KMS-11 (cell line): ENCODE measurements at regions not wholly inside any gene's neighbourhood (a gene's known extent, or its start where the extent isn't known, plus 50 kb on each side); places are given as distances from the start of the nearest gene placed in this dataset.
"Not testable (repeated sequence)": the region's sequence is repeated elsewhere in the genome, so short reads cannot be mapped to it uniquely, and the experiment has no call there.

Experiments used
- H2AFZ ChIP-seq: fragments of 200-600 bp; sonication (generic); 2 replicates; pipeline ENCODE4 v1.6.1; 2016; ENCODE audit warnings: antibody characterized with exemption, mixed run types, low read depth
- H3K27ac ChIP-seq: fragments of 200-600 bp; sonication (generic); 2 replicates; pipeline ENCODE4 v1.6.1; 2016; ENCODE audit warnings: mild to moderate bottlenecking, mixed run types
- H3K27me3 ChIP-seq: fragments of 200-600 bp; sonication (generic); 2 replicates; pipeline ENCODE4 v1.6.1; 2017; ENCODE audit warnings: mild to moderate bottlenecking, low read depth, mixed run types, moderate library complexity; ENCODE audit not compliant: insufficient read depth
- H3K36me3 ChIP-seq: fragments of 200-600 bp; sonication (generic); 2 replicates; pipeline ENCODE4 v1.6.1; 2017; ENCODE audit warnings: mild to moderate bottlenecking, mixed run types; ENCODE audit not compliant: insufficient read depth
- H3K4me1 ChIP-seq: fragments of 200-600 bp; sonication (generic); 2 replicates; pipeline ENCODE4 v1.6.1; 2016; ENCODE audit warnings: mild to moderate bottlenecking, low read depth, mixed run types; ENCODE audit not compliant: poor library complexity, severe bottlenecking
- H3K4me2 ChIP-seq: fragments of 200-600 bp; sonication (generic); 2 replicates; pipeline ENCODE4 v1.7.0; 2016; ENCODE audit warnings: mild to moderate bottlenecking, mixed run types
- H3K4me3 ChIP-seq: fragments of 200-600 bp; sonication (generic); IDR thresholded peaks from 2 replicates; pipeline ENCODE4 v1.6.1; 2017; ENCODE audit warnings: low read depth, low read length, mixed read lengths; ENCODE audit not compliant: insufficient read depth
- H3K79me2 ChIP-seq: fragments of 200-600 bp; sonication (generic); 2 replicates; pipeline ENCODE4 v1.6.1; 2016; ENCODE audit warnings: low read depth, mixed run types; ENCODE audit not compliant: insufficient read depth
- H3K9ac ChIP-seq: fragments of 200-600 bp; sonication (generic); 2 replicates; pipeline ENCODE4 v1.6.1; 2016; ENCODE audit warnings: mild to moderate bottlenecking, mixed run types
- H4K20me1 ChIP-seq: fragments of 200-600 bp; sonication (generic); 2 replicates; pipeline ENCODE4 v1.6.1; 2016; ENCODE audit warnings: mild to moderate bottlenecking, mixed run types; ENCODE audit not compliant: insufficient read depth
- TF ChIP-seq, protein P1 (sequence below): fragments of 200-600 bp; sonication (generic); conservative IDR thresholded peaks from 2 replicates; pipeline ENCODE4 v1.6.1; 2017; ENCODE audit warnings: low read depth, mild to moderate bottlenecking, antibody characterized with exemption, low read length, moderate library complexity, mixed read lengths

DNA sequence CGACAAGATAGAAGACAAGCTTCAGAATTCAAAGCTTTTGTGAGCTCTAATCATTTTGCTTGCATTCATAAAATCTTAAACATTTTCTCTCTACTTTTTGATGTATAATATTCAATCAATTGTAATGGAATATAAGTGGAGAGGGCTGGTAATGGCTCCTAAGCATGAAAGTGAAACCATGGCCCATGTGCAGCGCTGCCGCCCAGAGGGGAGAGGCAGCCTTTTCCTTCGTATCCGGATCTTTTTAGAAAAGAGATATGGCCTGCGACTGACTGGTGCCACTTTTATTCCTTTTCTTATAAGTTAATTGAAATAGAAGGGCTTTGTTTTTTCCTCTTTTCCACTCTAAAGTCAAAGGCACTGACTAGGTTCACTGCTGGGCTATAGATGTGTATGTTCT is 655.2 kb downstream of the TTLL7 start:
- H3K4me3 ChIP-seq, H4K20me1 ChIP-seq, H3K27ac ChIP-seq, H3K36me3 ChIP-seq, H2AFZ ChIP-seq, H3K9ac ChIP-seq, H3K27me3 ChIP-seq, H3K4me2 ChIP-seq, H3K4me1 ChIP-seq, H3K79me2 ChIP-seq: not testable (repeated sequence)

DNA sequence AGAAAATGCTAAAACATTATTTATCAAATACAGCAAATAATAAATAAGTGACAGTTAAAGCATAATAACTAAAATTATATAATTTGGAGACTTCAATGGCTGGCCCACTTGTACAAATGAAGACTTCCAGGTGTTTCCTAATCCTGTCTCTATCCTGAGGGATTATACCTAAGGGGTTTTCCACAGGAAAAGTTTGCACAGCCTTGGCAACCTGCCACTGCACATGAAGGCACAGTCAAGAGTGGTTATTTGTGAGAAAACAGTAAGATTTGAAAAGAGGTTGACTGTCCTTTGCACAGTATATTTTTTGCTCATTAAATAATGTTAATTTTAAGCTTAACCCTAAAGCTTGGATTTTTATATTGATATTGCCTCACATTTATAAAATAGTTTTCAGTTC is 655.9 kb downstream of the TTLL7 start:
- not testable (repeated sequence) for H3K9ac ChIP-seq, H3K4me2 ChIP-seq, H4K20me1 ChIP-seq, H3K79me2 ChIP-seq, H3K36me3 ChIP-seq, H2AFZ ChIP-seq, H3K27ac ChIP-seq, H3K4me1 ChIP-seq, H3K27me3 ChIP-seq, H3K4me3 ChIP-seq

DNA sequence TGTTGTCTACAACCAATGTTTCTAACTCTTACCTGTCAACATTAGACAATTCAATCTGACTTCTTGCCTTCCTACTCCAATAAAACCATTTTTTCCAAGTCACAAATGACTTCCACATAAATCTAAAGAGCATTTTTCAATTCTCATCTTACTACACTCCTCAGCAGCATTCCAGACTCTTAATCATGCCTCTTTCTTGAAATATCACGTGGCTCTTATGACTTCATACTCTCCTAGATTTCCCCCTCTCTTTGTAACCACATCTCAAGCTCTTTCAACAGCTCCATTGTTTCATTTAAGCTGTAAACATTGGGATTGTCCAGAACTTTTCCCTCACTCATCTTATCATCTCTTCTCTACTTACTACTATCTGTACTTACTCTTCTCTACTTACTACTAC is 666.6 kb downstream of the TTLL7 start:
- H4K20me1 ChIP-seq = not testable (repeated sequence)

DNA sequence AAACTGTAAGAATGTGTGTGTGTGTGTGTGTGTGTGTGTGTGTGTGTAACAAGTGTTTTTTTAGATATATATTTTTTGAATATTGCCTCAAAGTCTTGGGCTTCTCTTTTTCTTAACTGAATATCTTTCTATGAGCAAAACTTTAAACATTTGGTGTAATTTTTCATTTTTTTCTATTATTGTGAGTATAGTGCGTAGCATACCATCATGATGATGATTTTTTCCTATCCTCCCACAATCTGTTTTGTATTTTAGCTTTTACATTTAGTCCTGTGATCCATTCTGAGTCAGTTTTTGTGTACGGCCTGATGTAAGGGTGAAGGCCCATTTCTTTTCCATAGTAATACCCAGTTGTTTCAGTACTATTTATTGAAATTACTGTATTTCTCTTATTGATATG is 680.6 kb downstream of the TTLL7 start:
- Histone ChIP-seq H3K27ac (no peak overlapping the region), H3K9ac (no peak overlapping the region), H3K4me3 (no peak overlapping the region), H3K4me1 (no peaks in the 10 kb centered on the region), H3K79me2 (no peaks in the 10 kb centered on the region), H3K4me2 (no peak overlapping the region), H2AFZ (no peak overlapping the region), H4K20me1 (no peaks in the 10 kb centered on the region), H3K27me3 (no peaks in the 10 kb centered on the region), H3K36me3 (no peaks in the 10 kb centered on the region)
- TF ChIP-seq, protein P1, sequence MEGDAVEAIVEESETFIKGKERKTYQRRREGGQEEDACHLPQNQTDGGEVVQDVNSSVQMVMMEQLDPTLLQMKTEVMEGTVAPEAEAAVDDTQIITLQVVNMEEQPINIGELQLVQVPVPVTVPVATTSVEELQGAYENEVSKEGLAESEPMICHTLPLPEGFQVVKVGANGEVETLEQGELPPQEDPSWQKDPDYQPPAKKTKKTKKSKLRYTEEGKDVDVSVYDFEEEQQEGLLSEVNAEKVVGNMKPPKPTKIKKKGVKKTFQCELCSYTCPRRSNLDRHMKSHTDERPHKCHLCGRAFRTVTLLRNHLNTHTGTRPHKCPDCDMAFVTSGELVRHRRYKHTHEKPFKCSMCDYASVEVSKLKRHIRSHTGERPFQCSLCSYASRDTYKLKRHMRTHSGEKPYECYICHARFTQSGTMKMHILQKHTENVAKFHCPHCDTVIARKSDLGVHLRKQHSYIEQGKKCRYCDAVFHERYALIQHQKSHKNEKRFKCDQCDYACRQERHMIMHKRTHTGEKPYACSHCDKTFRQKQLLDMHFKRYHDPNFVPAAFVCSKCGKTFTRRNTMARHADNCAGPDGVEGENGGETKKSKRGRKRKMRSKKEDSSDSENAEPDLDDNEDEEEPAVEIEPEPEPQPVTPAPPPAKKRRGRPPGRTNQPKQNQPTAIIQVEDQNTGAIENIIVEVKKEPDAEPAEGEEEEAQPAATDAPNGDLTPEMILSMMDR = no peak

More for the DNA sequence above, 666.6 kb downstream of the TTLL7 start:
- H3K4me3 ChIP-seq, H3K4me2 ChIP-seq, H3K9ac ChIP-seq, H3K27ac ChIP-seq, H3K79me2 ChIP-seq, H3K36me3 ChIP-seq, H3K4me1 ChIP-seq, H3K27me3 ChIP-seq, H2AFZ ChIP-seq: not testable (repeated sequence)

DNA sequence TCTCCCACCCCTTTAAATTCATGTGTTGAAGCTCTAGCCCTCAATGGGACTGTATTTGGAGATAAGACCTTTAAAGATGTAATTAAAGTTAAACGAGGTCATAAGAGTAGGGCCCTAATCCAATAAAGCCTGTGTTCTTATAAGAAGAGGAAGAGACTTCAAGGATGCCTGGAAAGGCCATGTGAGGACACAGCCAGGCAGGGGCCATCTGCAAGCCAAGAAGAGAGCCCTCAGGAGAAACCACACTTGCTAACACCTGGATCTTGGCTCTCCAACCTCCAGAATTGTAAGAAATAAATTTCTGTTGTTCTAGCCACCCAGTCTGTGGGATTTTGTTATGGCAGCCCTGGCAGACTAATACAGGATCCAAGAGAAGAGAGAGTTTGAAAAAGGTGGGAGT is 683.5 kb downstream of the TTLL7 start:
- not testable (repeated sequence) for H4K20me1 ChIP-seq, H3K9ac ChIP-seq, H3K79me2 ChIP-seq, H3K36me3 ChIP-seq, H2AFZ ChIP-seq, H3K27me3 ChIP-seq, H3K4me3 ChIP-seq, H3K4me1 ChIP-seq, H3K27ac ChIP-seq, H3K4me2 ChIP-seq

DNA sequence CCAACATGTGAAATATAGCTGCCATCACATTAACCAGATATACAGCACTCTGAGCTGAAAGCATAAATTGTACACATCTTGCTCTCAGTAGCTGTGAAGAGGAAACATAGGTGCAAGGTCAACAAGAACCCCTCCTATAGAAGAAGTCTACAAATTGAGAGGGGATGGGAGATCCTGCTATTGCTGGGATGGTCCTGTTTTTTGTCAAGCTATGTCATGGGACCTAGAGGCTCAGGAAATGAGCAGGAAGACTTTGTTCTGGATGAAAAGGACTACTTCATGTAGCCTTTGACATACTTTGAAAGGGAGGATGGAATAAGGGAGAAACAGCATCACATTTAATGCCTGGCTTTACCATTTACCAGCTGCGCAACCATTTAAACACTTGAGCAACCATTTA is 688.8 kb downstream of the TTLL7 start:
- H3K4me3 ChIP-seq, H3K9ac ChIP-seq, H3K4me2 ChIP-seq, H4K20me1 ChIP-seq, H3K79me2 ChIP-seq, H3K27ac ChIP-seq, H3K4me1 ChIP-seq, H3K27me3 ChIP-seq, H3K36me3 ChIP-seq, H2AFZ ChIP-seq: not testable (repeated sequence)

DNA sequence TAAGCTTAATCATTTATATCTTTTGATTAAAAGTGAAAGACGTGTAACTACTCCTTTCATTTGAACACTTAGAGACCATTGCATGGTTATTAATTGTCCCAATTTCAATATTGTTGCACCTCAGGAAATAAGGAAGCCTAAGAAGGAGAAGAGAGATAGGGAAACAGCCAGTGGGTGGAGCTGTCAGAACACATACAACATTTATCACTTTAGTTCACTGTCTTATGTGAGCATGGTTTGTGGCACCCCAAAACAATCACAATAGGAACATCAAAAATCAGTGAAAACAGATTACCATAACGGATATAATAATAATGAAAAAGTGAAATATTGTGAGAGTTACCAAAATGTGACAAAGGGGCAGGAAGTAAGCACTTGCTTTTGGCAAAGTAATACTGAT is 689.9 kb downstream of the TTLL7 start:
- not testable (repeated sequence) for H3K27ac ChIP-seq, H3K9ac ChIP-seq, H3K27me3 ChIP-seq, H3K4me1 ChIP-seq, H2AFZ ChIP-seq, H3K4me2 ChIP-seq, H3K79me2 ChIP-seq, H4K20me1 ChIP-seq, H3K4me3 ChIP-seq, H3K36me3 ChIP-seq

DNA sequence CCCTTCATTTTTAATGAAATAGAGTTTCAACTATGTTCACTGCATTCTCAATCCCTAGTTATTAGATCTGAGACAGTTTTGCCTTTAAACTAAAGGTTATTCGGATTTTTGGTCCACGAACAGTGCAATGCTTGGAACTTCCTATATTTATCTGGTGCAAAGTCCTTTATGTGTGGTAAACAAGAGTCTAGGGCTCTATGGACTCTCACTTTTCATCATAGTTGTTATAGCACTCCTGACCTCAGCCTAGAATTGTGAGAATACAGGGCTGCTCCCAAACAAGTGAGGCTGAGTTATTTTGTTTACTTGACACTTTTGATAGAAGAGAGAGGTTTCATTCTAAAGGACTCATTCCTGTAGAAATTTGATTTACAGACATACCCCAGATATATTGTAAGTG is 692.1 kb downstream of the TTLL7 start:
- H3K79me2 ChIP-seq, H3K4me2 ChIP-seq, H4K20me1 ChIP-seq, H3K27me3 ChIP-seq, H3K4me3 ChIP-seq, H3K27ac ChIP-seq, H3K36me3 ChIP-seq, H3K4me1 ChIP-seq, H2AFZ ChIP-seq, H3K9ac ChIP-seq: not testable (repeated sequence)

DNA sequence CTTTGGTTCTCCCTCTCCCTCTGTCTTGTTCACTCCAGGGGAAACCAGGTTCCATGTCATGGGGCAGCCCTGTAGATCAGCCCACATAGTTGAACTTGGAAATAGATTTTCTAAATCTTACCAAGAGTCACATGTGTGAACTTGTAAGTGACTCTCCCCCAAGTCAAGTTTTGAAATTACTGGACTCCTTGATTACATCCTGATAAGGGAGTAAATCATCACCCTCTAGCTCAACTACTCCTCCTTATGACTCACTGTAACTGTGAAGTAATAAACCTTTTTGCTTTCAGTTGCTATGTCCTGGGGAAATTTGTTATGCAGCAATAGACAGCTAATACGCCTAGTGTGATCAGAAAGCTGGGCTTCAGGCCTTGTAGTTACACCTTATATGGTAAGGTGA is 703.3 kb downstream of the TTLL7 start:
- not testable (repeated sequence) for H3K9ac ChIP-seq, H4K20me1 ChIP-seq, H3K27me3 ChIP-seq, H3K4me1 ChIP-seq, H3K4me2 ChIP-seq, H3K27ac ChIP-seq, H2AFZ ChIP-seq, H3K79me2 ChIP-seq, H3K36me3 ChIP-seq, H3K4me3 ChIP-seq

DNA sequence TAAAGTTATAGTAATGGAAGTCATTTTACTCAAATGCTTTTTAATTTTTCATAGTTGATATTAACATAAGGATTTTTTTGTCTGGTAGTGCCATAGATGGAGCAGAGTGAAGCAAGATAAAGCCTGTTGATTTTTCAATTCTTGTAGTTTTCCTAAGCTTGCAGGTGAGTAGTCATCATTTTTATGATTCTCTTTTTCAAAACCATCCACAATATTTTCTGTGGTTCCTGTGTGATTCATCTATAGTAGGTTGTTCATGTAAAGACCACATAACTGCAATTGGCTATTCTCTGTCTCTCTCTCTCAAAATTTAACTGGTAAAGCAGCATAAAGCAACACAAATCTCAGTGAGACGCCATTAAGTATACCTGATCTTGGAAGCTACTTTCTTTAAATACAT is 711.5 kb downstream of the TTLL7 start:
- not testable (repeated sequence) for H3K4me1 ChIP-seq, H3K79me2 ChIP-seq, H3K4me2 ChIP-seq, H3K4me3 ChIP-seq, H4K20me1 ChIP-seq, H3K36me3 ChIP-seq, H2AFZ ChIP-seq, H3K27ac ChIP-seq, H3K27me3 ChIP-seq, H3K9ac ChIP-seq
